ENCODE measurements at regions not wholly inside any gene's neighbourhood (a gene's known extent, or its start where the extent isn't known, plus 50 kb on each side); places are given as distances from the start of the nearest gene placed in this dataset.

GRCh38 chr2:234865586-234865985, 86.2 kb upstream of the SH3BP4 start:
- no CpG with 5 or more reads among the region's 2 CpGs for WGBS (ENCODE audit: extremely low coverage, insufficient read length, low lambda C conversion rate)
- no peak overlapping the region for H3K4me2 ChIP-seq (ENCODE audit: insufficient read depth, insufficient read length, low read length)
- peaks cover 10 to 25% of the 10 kb centered on the region in 2 experiments for H3K4me1 Mint-ChIP-seq

More at GRCh38 chr2:234865586-234865985, 86.2 kb upstream of the SH3BP4 start:
- no peak overlapping the region for H2BK15ac ChIP-seq (ENCODE audit: low read depth, low read length)
- Mint-ChIP-seq H3K9me3 (peaks cover 12 to 14% of the 10 kb centered on the region in 2 experiments), H3K36me3 (ENCODE audit: insufficient read depth in 1 of 3, low read depth in 3 of 3) (peaks cover 0 to 25% (median 3%) of the 10 kb centered on the region in 3 experiments; a peak in 4 of 7 replicates), H3K27me3 (ENCODE audit: low read depth) (no peaks in the 10 kb centered on the region), H3K27ac (no peak overlapping the region; a peak in 1 of 7 replicates), H3K4me3 (no peak overlapping the region)
- no peak overlapping the region for H3K18ac ChIP-seq (ENCODE audit: insufficient read length, low read depth, low read length)
- H3K4ac ChIP-seq (ENCODE audit: low read depth, low read length): no peak overlapping the region
- no peak overlapping the region for H2BK20ac ChIP-seq (ENCODE audit: low read depth, low read length, poor library complexity, severe bottlenecking)
- no peaks in the 10 kb centered on the region for H3K4me1 ChIP-seq (ENCODE audit: insufficient read depth, low read length)
- no peaks in the 10 kb centered on the region for H3K79me1 ChIP-seq (ENCODE audit: insufficient read depth, low read depth, low read length, poor library complexity, severe bottlenecking)
- H3K14ac ChIP-seq (ENCODE audit: insufficient read depth, low read length): no peak overlapping the region
- H3K9ac ChIP-seq (ENCODE audit: extremely low read depth, insufficient read length, low read length): no peak overlapping the region
- H3T11ph ChIP-seq (ENCODE audit: low read length): no peak overlapping the region
- no peaks in the 10 kb centered on the region for H3K79me2 ChIP-seq (ENCODE audit: insufficient read depth, low read length)
- H4K8ac ChIP-seq (replicated peaks; ENCODE audit: insufficient read length, low read depth, low read length): no peak overlapping the region
- H2AK5ac ChIP-seq (ENCODE audit: insufficient read length, low read length): no peak overlapping the region
- H3K27ac ChIP-seq (ENCODE audit: insufficient read length, low read depth, low read length): no peak overlapping the region
- no peak overlapping the region for H3K56ac ChIP-seq (ENCODE audit: insufficient read length, low read depth, low read length)
- H2BK12ac ChIP-seq (ENCODE audit: insufficient read length, low read depth, low read length): no peak overlapping the region
- no peak overlapping the region for H2BK5ac ChIP-seq (ENCODE audit: insufficient read length, low read length)
- no peak overlapping the region for H2AFZ ChIP-seq (ENCODE audit: low read length)
- no peaks in the 10 kb centered on the region for H3K9me3 ChIP-seq (ENCODE audit: control insufficient read depth, low read depth, low read length)
- H3K27me3 ChIP-seq (ENCODE audit: insufficient read depth, low read length): no peaks in the 10 kb centered on the region
- H4K5ac ChIP-seq (ENCODE audit: insufficient read length, low read depth, low read length): no peak overlapping the region
- no peak overlapping the region for H3K23ac ChIP-seq (ENCODE audit: insufficient read length, low read depth, low read length)
- no peaks in the 10 kb centered on the region for H3K23me2 ChIP-seq (ENCODE audit: insufficient read length, low read depth, low read length, poor library complexity, severe bottlenecking)
- no peak for DNase-seq
- no peaks in the 10 kb centered on the region for H4K20me1 ChIP-seq (ENCODE audit: control insufficient read depth, insufficient read depth, insufficient read length)
- no peak overlapping the region for H2BK120ac ChIP-seq (ENCODE audit: low read depth, low read length, poor library complexity, severe bottlenecking)
- H4K91ac ChIP-seq (ENCODE audit: insufficient read length, low read depth, low read length): no peak overlapping the region
- TF ChIP-seq CTCF (conservative IDR thresholded peaks at IDR 0.05): no peak
